DND-41 (cell line): ENCODE measurements at regions not wholly inside any gene's neighbourhood (a gene's known extent, or its start where the extent isn't known, plus 50 kb on each side); places are given as distances from the start of the nearest gene placed in this dataset.

Experiments
- EZH2 ChIP-seq: IDR thresholded peaks from 3 replicates; pipeline ENCODE4 v1.6.1; 2012; ENCODE audit warnings: borderline replicate concordance, low read depth, mild to moderate bottlenecking, moderate library complexity, low read length, inconsistent platforms; ENCODE audit not compliant: severe bottlenecking
- TF ChIP-seq, protein P1 (sequence below): IDR thresholded peaks from 2 replicates; pipeline ENCODE4 v1.5.1; 2012; ENCODE audit warnings: borderline replicate concordance, low read length, moderate library complexity, mild to moderate bottlenecking; ENCODE audit not compliant: poor library complexity, severe bottlenecking; ENCODE audit errors: extremely low read depth

DNA sequence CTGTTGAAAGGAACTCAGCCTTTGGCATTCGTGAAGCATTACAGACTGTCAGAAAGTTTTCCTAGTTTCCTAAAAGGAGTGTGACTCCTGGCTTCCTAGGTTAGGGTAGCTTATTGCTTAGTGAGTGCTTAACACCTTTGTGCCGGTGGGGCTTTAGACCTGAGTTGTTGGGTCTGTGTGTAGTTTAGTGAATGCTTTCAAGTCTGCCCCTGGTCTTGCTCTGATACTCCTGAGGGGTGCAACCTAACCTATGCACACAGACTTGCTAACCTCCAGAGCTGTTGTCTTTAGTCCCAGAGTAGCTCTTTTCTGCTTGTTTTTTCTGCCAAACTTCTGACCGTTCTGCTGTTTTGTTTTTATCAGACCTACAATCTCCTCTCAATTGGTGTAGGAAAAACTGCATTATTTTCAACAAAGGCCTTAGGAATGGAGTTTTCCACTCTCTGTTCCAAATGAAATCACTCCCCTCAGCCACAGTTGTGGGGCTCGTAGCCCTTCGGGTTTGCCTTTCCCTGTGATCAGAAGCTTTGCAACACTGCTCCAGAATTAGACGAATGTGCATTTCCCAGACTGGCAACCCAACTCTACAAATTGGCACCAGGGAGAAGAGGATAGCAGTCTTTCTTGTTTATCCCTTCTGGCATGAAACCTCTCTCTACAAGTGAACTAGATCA lies 1399.1 kb upstream of the PCDH7 start:
- TF ChIP-seq, protein P1, sequence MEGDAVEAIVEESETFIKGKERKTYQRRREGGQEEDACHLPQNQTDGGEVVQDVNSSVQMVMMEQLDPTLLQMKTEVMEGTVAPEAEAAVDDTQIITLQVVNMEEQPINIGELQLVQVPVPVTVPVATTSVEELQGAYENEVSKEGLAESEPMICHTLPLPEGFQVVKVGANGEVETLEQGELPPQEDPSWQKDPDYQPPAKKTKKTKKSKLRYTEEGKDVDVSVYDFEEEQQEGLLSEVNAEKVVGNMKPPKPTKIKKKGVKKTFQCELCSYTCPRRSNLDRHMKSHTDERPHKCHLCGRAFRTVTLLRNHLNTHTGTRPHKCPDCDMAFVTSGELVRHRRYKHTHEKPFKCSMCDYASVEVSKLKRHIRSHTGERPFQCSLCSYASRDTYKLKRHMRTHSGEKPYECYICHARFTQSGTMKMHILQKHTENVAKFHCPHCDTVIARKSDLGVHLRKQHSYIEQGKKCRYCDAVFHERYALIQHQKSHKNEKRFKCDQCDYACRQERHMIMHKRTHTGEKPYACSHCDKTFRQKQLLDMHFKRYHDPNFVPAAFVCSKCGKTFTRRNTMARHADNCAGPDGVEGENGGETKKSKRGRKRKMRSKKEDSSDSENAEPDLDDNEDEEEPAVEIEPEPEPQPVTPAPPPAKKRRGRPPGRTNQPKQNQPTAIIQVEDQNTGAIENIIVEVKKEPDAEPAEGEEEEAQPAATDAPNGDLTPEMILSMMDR, result no peak
- TF ChIP-seq EZH2, result no peak
